ENCODE measurements at regions not wholly inside any gene's neighbourhood (a gene's known extent, or its start where the extent isn't known, plus 50 kb on each side); places are given as distances from the start of the nearest gene placed in this dataset.

- Histone ChIP-seq H3K9me3 (no peaks in the 10 kb centered on the region), H3K4me3 (no peak overlapping the region), H3K36me3 (no peaks in the 10 kb centered on the region), H3K27me3 (replicated peaks; ENCODE audit: insufficient read depth) (no peaks in the 10 kb centered on the region), H3K27ac (no peak overlapping the region), H3K4me1 (replicated peaks) (no peaks in the 10 kb centered on the region)
- intact Hi-C loops (cut with DNase I): loop anchor here (5.0 to 10.0 kb wide), 2 partner anchors 119 to 273 kb away; partner anchors contain the start of gene HNRNPA3
- 78% methylated on average over 7 of the region's 7 CpGs for WGBS
- no peak for DNase-seq (ENCODE audit: low spot score)
- TF ChIP-seq POLR2AphosphoS5 (IDR thresholded peaks at IDR 0.05) (no peak), CTCF (IDR thresholded peaks at IDR 0.05) (no peak), POLR2A (IDR thresholded peaks at IDR 0.05) (no peak)
These were observed 61.0 kb upstream of the AGPS start for GRCh38 chr2:177331466-177331997.

GRCh38 chr2:177332026-177332991 is 60.3 kb upstream of the AGPS start:
- no peaks in the 10 kb centered on the region for H3K9me3 ChIP-seq
- H3K4me1 ChIP-seq (replicated peaks): no peaks in the 10 kb centered on the region
- peak; percentile 47 for DNase-seq (ENCODE audit: low spot score)
- no peak overlapping the region for H3K27ac ChIP-seq
- no peaks in the 10 kb centered on the region for H3K36me3 ChIP-seq
- no peaks in the 10 kb centered on the region for H3K27me3 ChIP-seq (replicated peaks; ENCODE audit: insufficient read depth)
- TF ChIP-seq CTCF (IDR thresholded peaks at IDR 0.05) (peak; percentile 30 to 76 (median 66)), POLR2AphosphoS5 (IDR thresholded peaks at IDR 0.05) (peak; percentile 73), POLR2A (IDR thresholded peaks at IDR 0.05) (no peak)
- intact Hi-C loops (cut with DNase I): loop anchor here (2.0 to 10.0 kb wide), 4 partner anchors 70 to 272 kb away; partner anchors contain the start of gene HNRNPA3
- WGBS: 14% methylated on average over 9 of the region's 9 CpGs
- no peak overlapping the region for H3K4me3 ChIP-seq

- TF ChIP-seq POLR2AphosphoS5 (IDR thresholded peaks at IDR 0.05) (no peak), CTCF (IDR thresholded peaks at IDR 0.05) (no peak), POLR2A (IDR thresholded peaks at IDR 0.05) (no peak)
- 62% methylated on average over 5 of the region's 5 CpGs for WGBS
- intact Hi-C loops (cut with DNase I): loop anchor here (2.0 to 10.0 kb wide), 4 partner anchors 70 to 272 kb away; partner anchors contain the start of gene HNRNPA3
- Histone ChIP-seq H3K4me3 (no peak overlapping the region), H3K9me3 (no peaks in the 10 kb centered on the region), H3K27ac (no peak overlapping the region), H3K27me3 (replicated peaks; ENCODE audit: insufficient read depth) (no peaks in the 10 kb centered on the region), H3K4me1 (replicated peaks) (no peaks in the 10 kb centered on the region), H3K36me3 (no peaks in the 10 kb centered on the region)
- no peak for DNase-seq (ENCODE audit: low spot score)
These were observed 59.6 kb upstream of the AGPS start for GRCh38 chr2:177332992-177333388.

GRCh38 chr2:177334940-177335543 is 57.5 kb upstream of the AGPS start:
- no peaks in the 10 kb centered on the region for H3K27me3 ChIP-seq (replicated peaks; ENCODE audit: insufficient read depth)
- peak; percentile 22 for DNase-seq (ENCODE audit: low spot score)
- H3K36me3 ChIP-seq: no peaks in the 10 kb centered on the region
- H3K4me3 ChIP-seq: no peak overlapping the region
- no peak overlapping the region for H3K27ac ChIP-seq
- H3K9me3 ChIP-seq: no peaks in the 10 kb centered on the region
- H3K4me1 ChIP-seq (replicated peaks): no peaks in the 10 kb centered on the region
- 33% methylated on average over 2 of the region's 2 CpGs for WGBS
- intact Hi-C loops (cut with DNase I): loop anchor here (2.0 to 10.0 kb wide), 5 partner anchors 77 to 422 kb away; partner anchors contain the start of gene HNRNPA3
- TF ChIP-seq POLR2AphosphoS5 (IDR thresholded peaks at IDR 0.05): peak; percentile 20
- no peak for TF ChIP-seq POLR2A (IDR thresholded peaks at IDR 0.05)
- peak; percentile 69 to 97 (median 91) for TF ChIP-seq CTCF (IDR thresholded peaks at IDR 0.05)
